ENCODE measurements at regions not wholly inside any gene's neighbourhood (a gene's known extent, or its start where the extent isn't known, plus 50 kb on each side); places are given as distances from the start of the nearest gene placed in this dataset.

DNA sequence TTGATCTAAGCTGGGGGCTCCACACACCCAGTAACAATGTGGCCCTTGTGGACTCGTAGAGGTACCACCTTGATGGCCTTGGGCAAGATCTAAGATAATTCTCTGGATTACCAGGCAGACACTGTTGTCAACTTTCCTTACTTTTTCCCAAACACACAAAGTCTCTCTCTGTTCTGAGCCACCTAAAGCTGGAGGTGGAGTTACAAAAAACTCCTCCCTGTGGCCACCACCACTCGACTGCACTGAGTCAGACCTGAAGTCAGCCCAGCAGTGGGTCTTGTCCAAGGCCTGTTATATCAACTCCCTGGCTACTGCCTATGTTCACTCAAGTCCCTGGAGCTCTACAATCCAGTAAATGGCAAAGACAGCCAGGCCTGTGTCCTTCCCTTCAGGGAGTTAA lies 70.1 kb upstream of the TECRL start:
- no peaks in the 10 kb centered on the region for H3K9me3 ChIP-seq (ENCODE audit: control extremely low read depth in 1 of 3, control insufficient read depth in 2 of 3, insufficient read depth in 1 of 3, low read length in 2 of 3)
- no peak overlapping the region for H3K27ac Mint-ChIP-seq
- H3K27ac ChIP-seq (ENCODE audit: low read length in 2 of 2), result no peak overlapping the region
- intact Hi-C loops (cut with micrococcal nuclease), result no loop called here
- H3K79me2 ChIP-seq (ENCODE audit: control insufficient read depth, insufficient read depth, low read length), result no peaks in the 10 kb centered on the region
- WGBS (ENCODE audit: insufficient coverage), result 70% methylated on average over 2 of the region's 2 CpGs
- H3K27me3 ChIP-seq (replicated peaks in 1 of 4; ENCODE audit: control extremely low read depth in 1 of 4, control insufficient read depth in 3 of 4, insufficient read depth in 4 of 4, low read length in 3 of 4), result no peaks in the 10 kb centered on the region
- H3K4me1 ChIP-seq (ENCODE audit: control insufficient read depth in 2 of 2, insufficient read depth in 2 of 2, low read length in 2 of 2), result no peaks in the 10 kb centered on the region
- H3K4me1 Mint-ChIP-seq, result no peaks in the 10 kb centered on the region
- no peak for DNase-seq
- no peak for ATAC-seq (ENCODE audit: low read depth)
- no peaks in the 10 kb centered on the region for H4K20me1 ChIP-seq (ENCODE audit: control insufficient read depth, insufficient read depth, low read length, poor library complexity, severe bottlenecking)
- H3K36me3 ChIP-seq (replicated peaks in 1 of 2; ENCODE audit: control extremely low read depth in 1 of 2, control insufficient read depth in 1 of 2, extremely low read depth in 1 of 2, insufficient read depth in 2 of 2, low read length in 1 of 2), result no peaks in the 10 kb centered on the region
- H2AFZ ChIP-seq (ENCODE audit: insufficient read depth, low read depth, low read length, poor library complexity, severe bottlenecking), result no peak overlapping the region
- TF ChIP-seq, protein P1, sequence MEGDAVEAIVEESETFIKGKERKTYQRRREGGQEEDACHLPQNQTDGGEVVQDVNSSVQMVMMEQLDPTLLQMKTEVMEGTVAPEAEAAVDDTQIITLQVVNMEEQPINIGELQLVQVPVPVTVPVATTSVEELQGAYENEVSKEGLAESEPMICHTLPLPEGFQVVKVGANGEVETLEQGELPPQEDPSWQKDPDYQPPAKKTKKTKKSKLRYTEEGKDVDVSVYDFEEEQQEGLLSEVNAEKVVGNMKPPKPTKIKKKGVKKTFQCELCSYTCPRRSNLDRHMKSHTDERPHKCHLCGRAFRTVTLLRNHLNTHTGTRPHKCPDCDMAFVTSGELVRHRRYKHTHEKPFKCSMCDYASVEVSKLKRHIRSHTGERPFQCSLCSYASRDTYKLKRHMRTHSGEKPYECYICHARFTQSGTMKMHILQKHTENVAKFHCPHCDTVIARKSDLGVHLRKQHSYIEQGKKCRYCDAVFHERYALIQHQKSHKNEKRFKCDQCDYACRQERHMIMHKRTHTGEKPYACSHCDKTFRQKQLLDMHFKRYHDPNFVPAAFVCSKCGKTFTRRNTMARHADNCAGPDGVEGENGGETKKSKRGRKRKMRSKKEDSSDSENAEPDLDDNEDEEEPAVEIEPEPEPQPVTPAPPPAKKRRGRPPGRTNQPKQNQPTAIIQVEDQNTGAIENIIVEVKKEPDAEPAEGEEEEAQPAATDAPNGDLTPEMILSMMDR (IDR thresholded peaks at IDR 0.05), result no peak
- TF ChIP-seq EZH2 (IDR thresholded peaks at IDR 0.05; ENCODE audit: borderline replicate concordance, insufficient read depth, low read depth, low read length, poor library complexity, severe bottlenecking), result no peak
- no peaks in the 10 kb centered on the region for H3K27me3 Mint-ChIP-seq
- peaks cover 4% of the 10 kb centered on the region for H3K9me3 Mint-ChIP-seq (ENCODE audit: insufficient read depth)
- ChIA-PET POLR2A (no interaction called here), CTCF (no interaction called here)
- H3K4me2 ChIP-seq (replicated peaks; ENCODE audit: low read depth, low read length, poor library complexity, severe bottlenecking), result no peak overlapping the region
- H3K9ac ChIP-seq (ENCODE audit: low read length), result no peak overlapping the region
- H3K4me3 ChIP-seq (ENCODE audit: control extremely low read depth in 1 of 5, extremely low read depth in 1 of 5, insufficient read depth in 1 of 5, low read depth in 2 of 5, low read length in 4 of 5), result no peak overlapping the region
- no peak overlapping the region for H3K4me3 Mint-ChIP-seq

DNA sequence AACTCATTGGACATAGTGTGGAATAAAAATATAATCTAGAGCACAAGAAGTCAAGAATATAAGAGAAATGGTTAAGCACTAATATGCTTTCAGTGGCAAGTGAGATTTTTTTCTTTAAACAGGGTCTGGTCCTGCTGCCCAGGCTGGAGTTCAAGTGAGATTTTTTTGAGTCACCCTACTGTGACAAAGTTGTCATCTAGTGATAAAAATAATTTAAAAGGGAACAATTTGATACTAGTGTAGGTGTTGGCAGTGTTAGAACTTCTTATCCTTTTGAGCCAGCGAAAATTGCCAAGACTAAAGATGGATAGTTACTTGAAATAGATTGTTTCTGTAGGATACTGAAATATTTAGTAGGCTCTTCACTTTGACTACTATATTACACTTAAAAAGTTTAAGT lies 67.9 kb upstream of the TECRL start:
- Histone ChIP-seq H3K27ac (ENCODE audit: low read length in 2 of 2) (no peak overlapping the region), H3K4me2 (replicated peaks; ENCODE audit: low read depth, low read length, poor library complexity, severe bottlenecking) (no peak overlapping the region), H3K4me1 (ENCODE audit: control insufficient read depth in 2 of 2, insufficient read depth in 2 of 2, low read length in 2 of 2) (no peaks in the 10 kb centered on the region), H3K36me3 (replicated peaks in 1 of 2; ENCODE audit: control extremely low read depth in 1 of 2, control insufficient read depth in 1 of 2, extremely low read depth in 1 of 2, insufficient read depth in 2 of 2, low read length in 1 of 2) (no peaks in the 10 kb centered on the region), H3K79me2 (ENCODE audit: control insufficient read depth, insufficient read depth, low read length) (no peaks in the 10 kb centered on the region), H3K27me3 (replicated peaks in 1 of 4; ENCODE audit: control extremely low read depth in 1 of 4, control insufficient read depth in 3 of 4, insufficient read depth in 4 of 4, low read length in 3 of 4) (no peaks in the 10 kb centered on the region), H3K4me3 (ENCODE audit: control extremely low read depth in 1 of 5, extremely low read depth in 1 of 5, insufficient read depth in 1 of 5, low read depth in 2 of 5, low read length in 4 of 5) (no peak overlapping the region), H2AFZ (ENCODE audit: insufficient read depth, low read depth, low read length, poor library complexity, severe bottlenecking) (no peak overlapping the region), H3K9ac (ENCODE audit: low read length) (no peak overlapping the region), H4K20me1 (ENCODE audit: control insufficient read depth, insufficient read depth, low read length, poor library complexity, severe bottlenecking) (no peaks in the 10 kb centered on the region), H3K9me3 (ENCODE audit: control extremely low read depth in 1 of 3, control insufficient read depth in 2 of 3, insufficient read depth in 1 of 3, low read length in 2 of 3) (no peaks in the 10 kb centered on the region)
- no peaks in the 10 kb centered on the region for H3K4me1 Mint-ChIP-seq
- DNase-seq (no peak), ATAC-seq (ENCODE audit: low read depth) (no peak)
- no peak overlapping the region for H3K27ac Mint-ChIP-seq
- intact Hi-C loops (cut with micrococcal nuclease), result no loop called here
- no CpG with 5 or more reads among the region's 1 CpG for WGBS (ENCODE audit: insufficient coverage)
- POLR2A ChIA-PET, result no interaction called here
- TF ChIP-seq, protein P1 (IDR thresholded peaks at IDR 0.05), result no peak
- TF ChIP-seq EZH2 (IDR thresholded peaks at IDR 0.05; ENCODE audit: borderline replicate concordance, insufficient read depth, low read depth, low read length, poor library complexity, severe bottlenecking), result no peak
- H3K4me3 Mint-ChIP-seq, result no peak overlapping the region
- no peaks in the 10 kb centered on the region for H3K9me3 Mint-ChIP-seq (ENCODE audit: insufficient read depth)
- no peaks in the 10 kb centered on the region for H3K27me3 Mint-ChIP-seq
- CTCF ChIA-PET, result no interaction called here

Data from B cell (primary cell).